ENCODE measurements at regions not wholly inside any gene's neighbourhood (a gene's known extent, or its start where the extent isn't known, plus 50 kb on each side); places are given as distances from the start of the nearest gene placed in this dataset.

- no peak overlapping the region for H3K4me3 ChIP-seq (ENCODE audit: low read length)
- DNase-seq (ENCODE audit: low read depth): no peak
- no peak for TF ChIP-seq CTCF (conservative IDR thresholded peaks at IDR 0.05; ENCODE audit: low read depth, low read length)
Measured at GRCh38 chr20:56723331-56723730, 94.2 kb downstream of the TFAP2C start.

- TF ChIP-seq CTCF (conservative IDR thresholded peaks at IDR 0.05; ENCODE audit: low read depth, low read length): no peak
- H3K4me3 ChIP-seq (ENCODE audit: low read length): no peak overlapping the region
- DNase-seq (ENCODE audit: low read depth): no peak
Measured at GRCh38 chr20:56724241-56724757, 95.2 kb downstream of the TFAP2C start.

GRCh38 chr20:56730003-56730402 lies 100.9 kb downstream of the TFAP2C start:
- DNase-seq (ENCODE audit: low read depth): no peak
- no peak overlapping the region for H3K4me3 ChIP-seq (ENCODE audit: low read length)
- no peak for TF ChIP-seq CTCF (conservative IDR thresholded peaks at IDR 0.05; ENCODE audit: low read depth, low read length)

- no peak for DNase-seq (ENCODE audit: low read depth)
- no peak for TF ChIP-seq CTCF (conservative IDR thresholded peaks at IDR 0.05; ENCODE audit: low read depth, low read length)
- no peak overlapping the region for H3K4me3 ChIP-seq (ENCODE audit: low read length)
Measured at GRCh38 chr20:56730996-56731395, 101.9 kb downstream of the TFAP2C start.

- no peak for TF ChIP-seq CTCF (conservative IDR thresholded peaks at IDR 0.05; ENCODE audit: low read depth, low read length)
- no peak overlapping the region for H3K4me3 ChIP-seq (ENCODE audit: low read length)
Measured at GRCh38 chr20:56731476-56731875, 102.4 kb downstream of the TFAP2C start.

DNA sequence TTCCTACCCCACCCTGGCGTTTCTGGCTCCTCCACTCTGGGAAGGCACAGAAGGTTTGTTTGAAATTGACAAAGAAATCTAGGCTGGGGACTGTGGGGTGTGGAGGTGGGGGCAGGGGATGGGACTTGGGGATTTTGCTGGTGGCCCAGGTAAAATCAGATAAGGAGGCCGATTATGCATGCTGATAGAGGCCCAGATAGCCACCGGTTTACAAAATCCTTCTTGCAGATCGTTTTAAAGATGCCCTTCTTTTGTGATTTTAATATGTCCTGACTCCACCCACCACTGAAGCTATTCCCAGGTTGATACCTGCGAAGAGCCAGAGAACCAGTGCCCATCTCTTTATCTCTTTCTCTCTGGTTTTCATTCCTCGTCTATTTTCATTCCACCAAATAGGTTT lies 104.9 kb downstream of the TFAP2C start:
- no peak for DNase-seq (ENCODE audit: low read depth)
- H3K4me3 ChIP-seq (ENCODE audit: low read length): no peak overlapping the region
- TF ChIP-seq CTCF (conservative IDR thresholded peaks at IDR 0.05; ENCODE audit: low read depth, low read length): no peak

More at GRCh38 chr20:56731476-56731875, 102.4 kb downstream of the TFAP2C start:
- DNase-seq (ENCODE audit: low read depth): no peak

- TF ChIP-seq CTCF (conservative IDR thresholded peaks at IDR 0.05; ENCODE audit: low read depth, low read length): no peak
- H3K4me3 ChIP-seq (ENCODE audit: low read length): no peak overlapping the region
- no peak for DNase-seq (ENCODE audit: low read depth)
Measured at GRCh38 chr20:56735084-56735642, 106.1 kb downstream of the TFAP2C start.

Measured in retinal pigment epithelial cell (primary cell).